GM12892 (cell line): ENCODE measurements at regions not wholly inside any gene's neighbourhood (a gene's known extent, or its start where the extent isn't known, plus 50 kb on each side); places are given as distances from the start of the nearest gene placed in this dataset.

ENCODE experiments used
- DNase-seq: peaks from one replicate; pipeline ENCODE4 v3.0.0; 2011; ENCODE audit not compliant: insufficient read length
- FAIRE-seq: peaks from 2 replicates; lab custom pipeline; 2011; peaks lifted over from hg19 to GRCh38; lab: Jason Lieb, UNC
- POLR2A ChIP-seq: IDR thresholded peaks from 2 replicates; pipeline ENCODE4 v1.6.1; 2011; ENCODE audit warnings: low read depth, low read length, control low read depth
- POLR2AphosphoS5 ChIP-seq: IDR thresholded peaks from 2 replicates; pipeline ENCODE4 v1.6.1; 2011; ENCODE audit warnings: low read depth, low read length, control low read depth
- TAF1 ChIP-seq: IDR thresholded peaks from 2 replicates; pipeline ENCODE4 v1.6.1; 2011; ENCODE audit warnings: low read depth, mild to moderate bottlenecking, control low read depth, low read length, borderline replicate concordance

- TF ChIP-seq POLR2AphosphoS5 (no peak), POLR2A (no peak), TAF1 (no peak)
- FAIRE-seq (no peak), DNase-seq (no peak)
Observed at GRCh38 chr15:39099524-39099923, 481.4 kb upstream of the THBS1 start.

GRCh38 chr15:39100106-39100660, 480.7 kb upstream of the THBS1 start:
- DNase-seq (no peak), FAIRE-seq (no peak)
- TF ChIP-seq POLR2A: no peak
- no peak for TF ChIP-seq TAF1
- TF ChIP-seq POLR2AphosphoS5: no peak

- DNase-seq (no peak), FAIRE-seq (no peak)
- TF ChIP-seq POLR2AphosphoS5 (no peak), TAF1 (no peak), POLR2A (no peak)
Observed at GRCh38 chr15:39102431-39102830, 478.4 kb upstream of the THBS1 start.

GRCh38 chr15:39106950-39107349, 473.9 kb upstream of the THBS1 start:
- FAIRE-seq: no peak
- TF ChIP-seq POLR2A (no peak), TAF1 (no peak)
- no peak for DNase-seq

- no peak for TF ChIP-seq TAF1
- no peak for TF ChIP-seq POLR2AphosphoS5
- TF ChIP-seq POLR2A: no peak
- DNase-seq (no peak), FAIRE-seq (no peak)
Observed at GRCh38 chr15:39108021-39108420, 472.9 kb upstream of the THBS1 start.

GRCh38 chr15:39110336-39110735, 470.5 kb upstream of the THBS1 start:
- FAIRE-seq (no peak), DNase-seq (no peak)
- TF ChIP-seq POLR2AphosphoS5: no peak
- TF ChIP-seq TAF1: no peak
- TF ChIP-seq POLR2A: no peak

GRCh38 chr15:39110746-39111145, 470.1 kb upstream of the THBS1 start:
- FAIRE-seq (no peak), DNase-seq (no peak)
- TF ChIP-seq POLR2AphosphoS5 (no peak), POLR2A (no peak), TAF1 (no peak)

- no peak for TF ChIP-seq POLR2A
- no peak for TF ChIP-seq TAF1
- TF ChIP-seq POLR2AphosphoS5: no peak
- FAIRE-seq (no peak), DNase-seq (no peak)
Observed at GRCh38 chr15:39113741-39114140, 467.1 kb upstream of the THBS1 start.

- TF ChIP-seq TAF1 (no peak), POLR2AphosphoS5 (no peak), POLR2A (no peak)
- FAIRE-seq (no peak), DNase-seq (no peak)
Observed at GRCh38 chr15:39114690-39115378, 466.0 kb upstream of the THBS1 start.

- FAIRE-seq: no peak
Observed at GRCh38 chr15:39115379-39116057, 465.4 kb upstream of the THBS1 start.

GRCh38 chr15:39118510-39118909, 462.4 kb upstream of the THBS1 start:
- no peak for FAIRE-seq
- DNase-seq: no peak
- TF ChIP-seq POLR2AphosphoS5: no peak
- TF ChIP-seq POLR2A: no peak
- TF ChIP-seq TAF1: no peak

More at GRCh38 chr15:39115379-39116057, 465.4 kb upstream of the THBS1 start:
- DNase-seq: no peak
- TF ChIP-seq TAF1 (no peak), POLR2AphosphoS5 (no peak), POLR2A (no peak)

GRCh38 chr15:39124155-39124552, 456.7 kb upstream of the THBS1 start:
- TF ChIP-seq POLR2A (no peak), TAF1 (no peak), POLR2AphosphoS5 (no peak)
- no peak for DNase-seq
- FAIRE-seq: no peak
